H7 (cell line): ENCODE measurements at regions not wholly inside any gene's neighbourhood (a gene's known extent, or its start where the extent isn't known, plus 50 kb on each side); places are given as distances from the start of the nearest gene placed in this dataset.

Source experiments
- DNase-seq: peaks from one replicate; pipeline ENCODE4 v3.0.0; 2012
- H3K27me3 ChIP-seq: 2 replicates; pipeline ENCODE4 v1.6.0; 2011; ENCODE audit warnings: mild to moderate bottlenecking, low read length; ENCODE audit not compliant: control insufficient read depth, insufficient read depth
- H3K36me3 ChIP-seq: replicated peaks from 2 replicates; pipeline ENCODE4 v1.5.1; 2011; ENCODE audit warnings: low read length; ENCODE audit not compliant: control insufficient read depth, insufficient read depth
- H3K4me3 ChIP-seq: 2 replicates; pipeline ENCODE4 v1.5.1; 2011; ENCODE audit warnings: low read depth, mild to moderate bottlenecking, control low read depth, low read length, moderate library complexity; ENCODE audit not compliant: insufficient read depth

DNA sequence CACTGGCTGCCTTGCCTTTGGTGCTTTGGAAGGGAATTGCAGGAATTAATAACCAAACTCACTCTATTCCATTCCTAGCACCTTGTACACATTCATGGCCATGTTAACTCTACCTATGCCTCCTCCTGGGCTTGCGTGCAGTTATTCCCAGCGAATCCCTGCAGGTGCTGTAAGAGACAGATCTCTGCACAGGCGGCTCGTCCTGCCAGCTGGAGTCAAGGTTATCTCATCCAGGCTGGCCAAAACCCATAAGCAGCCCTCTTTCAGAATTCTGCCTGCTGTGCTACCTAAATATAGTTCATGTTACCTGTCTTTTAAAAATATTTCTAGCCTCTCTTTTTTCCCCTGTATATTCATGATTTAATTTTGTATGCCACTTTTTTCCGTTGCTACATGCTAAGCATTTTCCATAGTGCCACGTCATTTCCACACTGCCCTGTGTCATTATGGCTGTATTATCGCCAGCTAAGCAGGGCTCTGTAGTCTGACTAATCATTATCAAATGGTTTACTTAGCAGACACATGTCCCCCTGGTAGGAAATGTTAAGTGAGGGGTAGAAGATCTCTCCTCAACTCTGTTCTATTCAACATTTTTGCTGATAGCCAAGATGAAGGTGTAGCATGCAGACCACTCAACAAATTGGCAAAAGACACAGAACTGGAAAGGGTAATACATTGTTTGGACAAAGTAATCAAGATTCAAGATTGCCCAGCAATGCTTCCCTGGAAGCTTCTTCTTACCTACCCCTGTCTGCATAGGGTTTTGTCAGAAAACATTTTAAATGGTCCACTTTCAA, 79.7 kb upstream of the TAF1B start:
- no peaks in the 10 kb centered on the region for H3K36me3 ChIP-seq
- H3K27me3 ChIP-seq = no peaks in the 10 kb centered on the region
- DNase-seq = no peak
- H3K4me3 ChIP-seq = no peak overlapping the region

DNA sequence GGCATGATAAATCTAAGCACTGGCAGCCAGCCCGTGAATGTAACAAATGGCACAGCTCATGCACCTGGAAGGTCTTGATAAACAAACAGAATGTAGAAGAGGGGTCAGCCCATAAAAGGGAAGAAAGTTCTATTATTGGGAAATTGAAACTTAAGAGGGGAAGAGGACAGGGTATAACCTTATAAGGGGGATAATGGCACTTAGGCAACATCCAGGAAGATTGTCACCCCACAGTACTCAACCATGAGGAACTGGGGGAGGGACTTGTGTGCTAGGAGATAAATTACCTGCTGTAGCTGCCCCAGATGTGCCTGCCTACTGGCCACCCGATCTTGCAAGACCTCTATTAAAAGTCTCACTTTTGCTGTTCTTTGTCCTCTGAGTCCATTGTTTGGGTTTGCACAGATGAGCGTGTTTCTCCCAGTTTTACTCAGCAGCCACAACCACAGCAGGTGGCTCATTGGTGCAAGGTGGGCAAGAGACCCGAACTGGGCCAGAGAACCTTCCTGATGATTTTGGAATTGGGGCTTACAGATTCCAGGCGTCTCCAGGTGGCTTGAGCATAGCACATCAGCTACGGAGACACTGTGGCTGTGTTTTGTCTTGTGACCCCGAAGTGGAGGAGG, 79.0 kb upstream of the TAF1B start:
- Histone ChIP-seq H3K27me3 (no peaks in the 10 kb centered on the region), H3K4me3 (no peak overlapping the region), H3K36me3 (no peaks in the 10 kb centered on the region)
- DNase-seq = no peak

DNA sequence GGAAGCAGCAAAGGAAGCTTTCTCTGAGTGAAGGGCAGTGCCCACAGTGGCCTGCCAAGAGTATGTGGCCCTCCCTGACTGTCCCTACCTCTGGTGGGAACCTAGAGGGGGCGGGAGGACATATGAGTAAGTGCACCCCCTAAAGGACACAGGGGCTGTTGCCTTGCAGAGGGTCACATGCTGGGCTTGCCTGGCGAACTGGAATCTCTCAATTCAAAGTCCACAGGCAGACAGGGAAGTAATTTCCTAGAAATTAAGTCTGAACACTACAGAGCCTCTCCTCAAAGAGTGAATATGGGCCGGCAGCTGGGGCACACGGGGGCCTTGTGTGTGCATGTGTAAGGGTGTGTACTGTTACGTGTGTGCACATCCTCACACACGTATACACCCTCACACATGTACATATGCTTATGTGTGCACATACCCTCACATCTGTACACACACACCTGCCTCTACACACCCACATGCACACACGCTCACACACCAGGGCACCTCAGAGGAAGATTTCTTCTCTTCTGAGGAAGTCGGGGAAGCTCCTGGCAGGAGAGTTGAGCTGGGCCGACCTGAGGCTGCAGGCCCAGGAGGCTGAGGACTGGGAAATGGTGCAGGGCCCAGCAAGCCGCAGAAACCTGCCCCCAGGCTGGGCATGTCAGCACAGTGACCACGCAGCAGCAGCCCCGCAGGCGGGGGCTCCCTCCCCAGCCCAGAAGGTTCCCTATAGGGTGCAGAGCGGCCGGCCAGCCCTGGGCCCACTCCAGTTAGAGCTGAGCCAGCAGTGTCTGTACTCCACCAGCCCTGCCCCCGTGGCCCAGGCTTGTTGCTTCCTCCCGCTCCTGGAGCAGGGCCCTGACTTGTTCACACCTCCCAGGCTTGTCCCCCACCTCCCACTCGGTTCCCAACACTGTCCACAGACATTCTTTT, 77.4 kb upstream of the TAF1B start:
- Histone ChIP-seq H3K36me3 (no peaks in the 10 kb centered on the region), H3K27me3 (no peaks in the 10 kb centered on the region), H3K4me3 (no peak overlapping the region)
- peak; percentile 77 for DNase-seq

GRCh38 chr2:9767656-9768281, 75.5 kb upstream of the TAF1B start:
- Histone ChIP-seq H3K27me3 (no peaks in the 10 kb centered on the region), H3K36me3 (no peaks in the 10 kb centered on the region), H3K4me3 (no peak overlapping the region)
- DNase-seq = no peak

GRCh38 chr2:9768388-9768787, 74.9 kb upstream of the TAF1B start:
- Histone ChIP-seq H3K36me3 (no peaks in the 10 kb centered on the region), H3K4me3 (no peak overlapping the region), H3K27me3 (no peaks in the 10 kb centered on the region)
- DNase-seq = peak; percentile 92

DNA sequence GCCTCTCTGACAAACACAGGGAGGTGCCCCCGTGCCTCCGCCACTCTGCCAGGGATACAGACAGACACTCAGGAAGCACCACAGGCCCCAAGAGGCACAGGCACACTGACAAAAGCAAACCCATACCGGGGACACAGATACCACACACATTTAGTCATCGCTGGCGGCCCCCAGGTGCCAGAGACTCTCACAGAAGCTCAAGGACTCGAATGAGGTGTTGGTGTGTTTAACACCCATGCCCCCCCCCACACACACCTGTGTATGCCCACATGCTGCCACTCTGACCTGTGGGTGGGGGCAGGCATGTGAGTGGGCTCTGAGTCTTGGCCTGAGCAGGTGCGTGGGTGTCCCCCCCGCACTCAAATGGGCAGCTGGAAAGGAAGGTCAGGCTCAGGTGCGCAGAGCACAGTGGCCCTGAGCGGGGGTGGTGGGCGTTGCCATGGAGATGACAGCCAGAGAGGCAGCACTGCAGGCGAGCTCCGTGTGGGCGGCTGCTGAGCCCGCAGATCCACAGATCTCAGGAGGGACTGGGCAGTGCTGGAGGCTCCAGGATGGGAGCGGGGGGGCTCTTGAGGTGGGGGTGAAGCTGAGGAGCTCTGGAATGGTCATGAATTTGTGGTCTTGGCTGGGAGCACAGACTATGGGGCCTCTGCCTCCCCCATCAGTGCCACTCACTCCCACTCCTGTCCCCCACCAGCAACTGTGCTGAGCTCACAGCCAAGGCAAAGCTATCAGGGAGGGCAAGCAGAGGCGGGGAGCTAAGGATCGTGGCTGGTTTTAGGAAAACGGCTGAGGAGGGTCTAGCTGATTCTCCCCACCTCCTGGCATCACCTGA, 73.9 kb upstream of the TAF1B start:
- Histone ChIP-seq H3K36me3 (no peaks in the 10 kb centered on the region), H3K4me3 (no peak overlapping the region), H3K27me3 (no peaks in the 10 kb centered on the region)
- DNase-seq = peak; percentile 92

- Histone ChIP-seq H3K36me3 (no peaks in the 10 kb centered on the region), H3K4me3 (no peak overlapping the region), H3K27me3 (no peaks in the 10 kb centered on the region)
- DNase-seq = no peak
Measured at GRCh38 chr2:9770006-9770307, 73.3 kb upstream of the TAF1B start.

GRCh38 chr2:9770308-9771100, 72.8 kb upstream of the TAF1B start:
- no peaks in the 10 kb centered on the region for H3K36me3 ChIP-seq
- H3K27me3 ChIP-seq = no peaks in the 10 kb centered on the region
- peak; percentile 92 for DNase-seq
- H3K4me3 ChIP-seq = no peak overlapping the region

DNA sequence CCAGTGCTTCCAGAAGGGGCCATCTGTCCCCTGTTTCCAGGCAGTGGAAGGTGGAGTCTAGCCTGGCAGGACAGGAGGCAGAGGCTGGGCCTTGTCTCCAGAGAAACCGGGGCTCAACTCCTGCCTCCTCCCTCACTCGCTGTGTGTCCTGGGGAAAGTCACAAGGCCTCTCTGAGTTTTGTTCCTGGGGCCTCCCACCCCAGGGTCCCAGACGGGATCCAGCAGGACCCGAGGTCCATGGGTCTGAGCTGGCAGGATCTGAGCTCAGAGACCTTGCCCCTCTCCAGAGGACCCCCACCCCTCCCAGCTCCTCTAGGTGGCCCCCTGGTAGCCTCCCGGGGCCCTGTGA, 72.2 kb upstream of the TAF1B start:
- H3K36me3 ChIP-seq = no peaks in the 10 kb centered on the region
- no peak for DNase-seq
- H3K27me3 ChIP-seq = no peaks in the 10 kb centered on the region
- no peak overlapping the region for H3K4me3 ChIP-seq

- peak; percentile 64 for DNase-seq
- Histone ChIP-seq H3K36me3 (no peaks in the 10 kb centered on the region), H3K27me3 (no peaks in the 10 kb centered on the region), H3K4me3 (no peak overlapping the region)
Measured at GRCh38 chr2:9771481-9772017, 71.7 kb upstream of the TAF1B start.

DNA sequence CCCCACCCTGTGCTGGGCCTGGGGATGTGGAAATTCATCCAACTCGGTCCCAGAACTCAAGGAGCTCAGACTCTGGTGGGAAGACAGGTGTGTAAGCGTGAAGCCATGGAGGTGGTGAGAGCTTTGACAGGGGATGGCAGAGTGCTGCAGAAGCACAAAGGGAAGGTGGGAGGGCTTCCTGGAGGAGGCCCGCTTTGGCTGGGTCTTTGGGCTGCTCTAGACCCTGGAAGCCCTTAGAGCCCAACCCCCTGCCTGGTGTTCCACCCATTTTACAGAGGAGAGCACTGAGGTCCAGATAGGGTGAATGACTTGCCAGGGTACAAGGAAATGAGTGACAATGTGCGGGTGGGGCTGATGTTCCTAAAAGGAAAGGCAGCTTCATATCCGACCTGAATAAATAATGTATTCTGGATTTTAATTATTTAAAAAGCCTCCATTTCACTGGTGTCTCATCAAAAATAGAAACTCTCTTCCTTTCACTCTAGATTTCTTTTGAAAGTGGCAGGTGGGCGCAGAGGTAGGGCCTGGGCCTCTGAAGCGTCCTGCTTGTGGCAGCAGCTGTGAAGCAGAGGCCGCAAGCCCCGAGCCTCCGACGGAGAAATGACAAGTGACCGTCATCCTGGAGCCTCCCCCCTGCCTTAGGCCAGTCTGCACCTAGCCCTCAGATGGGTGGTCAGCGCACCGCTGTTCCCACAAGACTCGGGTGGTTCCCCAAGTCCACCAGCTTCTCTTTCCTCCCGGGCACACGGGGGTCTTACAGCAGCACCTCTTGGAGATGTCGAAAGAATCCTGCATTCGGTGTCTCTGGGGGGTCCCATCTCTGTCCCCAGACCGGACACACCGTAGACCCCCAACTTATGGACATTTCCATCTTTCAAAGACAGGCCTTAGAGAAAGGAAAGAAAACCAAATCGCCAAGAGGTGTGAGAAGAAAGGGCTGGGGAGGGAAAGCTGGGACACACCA, 71.0 kb upstream of the TAF1B start:
- no peak for DNase-seq
- no peaks in the 10 kb centered on the region for H3K36me3 ChIP-seq
- no peak overlapping the region for H3K4me3 ChIP-seq
- H3K27me3 ChIP-seq = no peaks in the 10 kb centered on the region
